Panc1 (cell line): ENCODE measurements at regions not wholly inside any gene's neighbourhood (a gene's known extent, or its start where the extent isn't known, plus 50 kb on each side); places are given as distances from the start of the nearest gene placed in this dataset.

ENCODE experiments used
- CTCF ChIP-seq: fragments of 450-650 bp; IDR thresholded peaks from 2 replicates; pipeline ENCODE4 v1.5.1; 2017; ENCODE audit warnings: mild to moderate bottlenecking
- POLR2AphosphoS5 ChIP-seq: IDR thresholded peaks from 2 replicates; pipeline ENCODE4 v1.6.1; 2012; ENCODE audit warnings: mild to moderate bottlenecking, low read depth, low read length, moderate library complexity
- REST ChIP-seq, 2 experiments: IDR thresholded peaks; 2 replicates each; pipeline ENCODE4 v1.6.1; 2011 to 2012; ENCODE audit warnings: low read depth in 2 of 2, control low read depth in 1 of 2, low read length in 1 of 2, mild to moderate bottlenecking in 1 of 2, moderate library complexity in 1 of 2; ENCODE audit not compliant: insufficient read depth in 1 of 2
- SIN3A ChIP-seq: IDR thresholded peaks from 2 replicates; pipeline ENCODE4 v1.6.1; 2012; ENCODE audit warnings: low read depth, mild to moderate bottlenecking, low read length, moderate library complexity, borderline replicate concordance; ENCODE audit not compliant: insufficient read depth
- TCF7L2 ChIP-seq: IDR thresholded peaks from 2 replicates; pipeline ENCODE4 v1.6.1; 2011; ENCODE audit warnings: mild to moderate bottlenecking, low read depth, low read length, inconsistent platforms

- TF ChIP-seq CTCF (peak; percentile 34; the same call in 1 of the 2 replicates), REST (IDR thresholded peaks at IDR 0.05; ENCODE audit: insufficient read depth in 1 of 2, low read depth in 2 of 2, low read length in 1 of 2) (no peak), POLR2AphosphoS5 (no peak), TCF7L2 (no peak), SIN3A (no peak)
Measured at GRCh38 chr13:107373551-107373950, 805.6 kb upstream of the ARGLU1 start.
